ENCODE measurements at regions not wholly inside any gene's neighbourhood (a gene's known extent, or its start where the extent isn't known, plus 50 kb on each side); places are given as distances from the start of the nearest gene placed in this dataset.

- Mint-ChIP-seq H3K9me3 (no peaks in the 10 kb centered on the region), H3K4me1 (peaks cover 7% of the 10 kb centered on the region), H3K36me3 (no peaks in the 10 kb centered on the region), H3K27me3 (ENCODE audit: low read depth) (no peaks in the 10 kb centered on the region), H3K4me3 (no peak overlapping the region), H3K27ac (no peak overlapping the region)
- no peak for DNase-seq (ENCODE audit: low spot score in 2 of 2, unreplicated experiment in 2 of 2)
- no peak for TF ChIP-seq CTCF (IDR thresholded peaks at IDR 0.05; ENCODE audit: unreplicated experiment)
Measured at GRCh38 chr9:73270967-73271721, 119.5 kb downstream of the ANXA1 start.

DNA sequence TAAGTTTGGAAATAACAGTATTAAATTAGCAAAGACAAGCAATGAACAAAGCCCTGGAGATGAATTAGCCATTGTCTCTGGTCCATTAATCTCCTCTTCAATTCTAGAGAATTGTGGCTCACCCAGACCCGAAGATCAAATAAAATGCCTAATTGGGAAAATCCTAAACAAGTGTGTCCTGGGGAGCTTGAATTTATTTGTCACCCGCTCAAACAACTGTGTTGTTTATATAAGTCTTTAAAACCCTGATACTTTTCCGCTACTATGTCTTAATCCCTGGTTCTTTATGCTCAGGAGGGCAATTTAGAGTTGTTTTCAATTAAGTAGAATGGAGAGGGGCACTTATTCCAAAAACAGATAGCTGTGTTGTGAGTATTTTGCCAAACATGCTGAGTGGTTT lies 128.4 kb downstream of the ANXA1 start:
- no peaks in the 10 kb centered on the region for H3K36me3 Mint-ChIP-seq
- H3K27ac Mint-ChIP-seq, result no peak overlapping the region

DNA sequence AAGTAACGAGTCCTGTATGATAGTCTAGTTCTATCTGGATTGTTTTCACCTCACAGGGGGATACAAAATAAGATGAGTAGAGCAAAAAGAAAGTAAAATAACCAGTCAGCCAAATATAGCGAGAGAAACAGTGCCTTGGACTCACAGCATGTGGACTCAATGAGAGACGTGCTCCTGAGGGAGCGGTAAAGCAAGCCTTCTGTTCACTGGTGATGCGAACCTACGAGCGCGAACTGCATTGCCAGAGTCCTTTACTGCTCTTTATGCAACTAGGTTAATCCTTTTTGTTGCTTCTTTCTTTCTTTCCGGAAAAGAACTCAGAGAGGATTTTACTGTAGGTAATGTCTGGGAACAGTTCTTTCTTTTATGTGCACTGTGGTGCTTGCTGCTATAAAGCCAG lies 132.7 kb downstream of the ANXA1 start:
- no peaks in the 10 kb centered on the region for H3K9me3 Mint-ChIP-seq
- no peak for DNase-seq (ENCODE audit: low spot score in 2 of 2, unreplicated experiment in 2 of 2)
- no peak overlapping the region for H3K27ac Mint-ChIP-seq
- no peak for TF ChIP-seq CTCF (IDR thresholded peaks at IDR 0.05; ENCODE audit: unreplicated experiment)
- H3K4me3 Mint-ChIP-seq, result no peak overlapping the region
- no peaks in the 10 kb centered on the region for H3K4me1 Mint-ChIP-seq
- H3K27me3 Mint-ChIP-seq (ENCODE audit: low read depth), result peaks cover 2% of the 10 kb centered on the region
- no peaks in the 10 kb centered on the region for H3K36me3 Mint-ChIP-seq

More for the DNA sequence above, 128.4 kb downstream of the ANXA1 start:
- no peak overlapping the region for H3K4me3 Mint-ChIP-seq
- H3K27me3 Mint-ChIP-seq (ENCODE audit: low read depth), result peaks cover 2% of the 10 kb centered on the region
- DNase-seq (ENCODE audit: low spot score in 2 of 2, unreplicated experiment in 2 of 2), result no peak
- TF ChIP-seq CTCF (IDR thresholded peaks at IDR 0.05; ENCODE audit: unreplicated experiment), result no peak
- no peaks in the 10 kb centered on the region for H3K9me3 Mint-ChIP-seq
- no peaks in the 10 kb centered on the region for H3K4me1 Mint-ChIP-seq

- H3K36me3 Mint-ChIP-seq, result no peaks in the 10 kb centered on the region
- H3K4me3 Mint-ChIP-seq, result no peak overlapping the region
- no peak overlapping the region for H3K27ac Mint-ChIP-seq
- DNase-seq (ENCODE audit: low spot score in 2 of 2, unreplicated experiment in 2 of 2), result no peak
- no peaks in the 10 kb centered on the region for H3K27me3 Mint-ChIP-seq (ENCODE audit: low read depth)
- H3K9me3 Mint-ChIP-seq, result peaks cover 14% of the 10 kb centered on the region
- no peak for TF ChIP-seq CTCF (IDR thresholded peaks at IDR 0.05; ENCODE audit: unreplicated experiment)
- H3K4me1 Mint-ChIP-seq, result no peaks in the 10 kb centered on the region
Measured at GRCh38 chr9:73294336-73294735, 142.7 kb downstream of the ANXA1 start.

DNA sequence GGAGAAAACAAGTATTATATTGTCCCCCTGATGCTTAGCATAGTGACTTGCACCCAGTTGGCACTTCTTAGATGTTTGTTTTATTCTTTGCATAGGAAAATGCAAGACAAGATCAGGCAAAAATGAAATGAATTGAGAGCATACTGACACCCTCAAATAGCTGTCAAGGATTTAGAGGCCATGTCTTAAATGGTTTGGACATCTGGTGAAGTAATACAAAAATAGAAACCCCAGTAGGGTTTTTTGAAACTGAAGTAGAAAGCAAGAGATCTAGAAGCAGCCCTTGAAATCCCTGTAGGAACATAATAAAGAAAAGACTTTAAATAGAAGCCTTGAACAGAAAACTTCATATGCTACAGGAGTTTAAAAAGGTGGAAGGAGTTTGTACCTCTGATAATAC lies 174.3 kb downstream of the ANXA1 start:
- no peaks in the 10 kb centered on the region for H3K36me3 Mint-ChIP-seq
- no peak overlapping the region for H3K4me3 Mint-ChIP-seq
- no peaks in the 10 kb centered on the region for H3K27me3 Mint-ChIP-seq (ENCODE audit: low read depth)
- TF ChIP-seq CTCF (IDR thresholded peaks at IDR 0.05; ENCODE audit: unreplicated experiment), result no peak
- peaks cover 7% of the 10 kb centered on the region for H3K9me3 Mint-ChIP-seq
- H3K27ac Mint-ChIP-seq, result no peak overlapping the region
- no peak for DNase-seq (ENCODE audit: low spot score in 2 of 2, unreplicated experiment in 2 of 2)
- no peaks in the 10 kb centered on the region for H3K4me1 Mint-ChIP-seq
